ENCODE measurements at regions not wholly inside any gene's neighbourhood (a gene's known extent, or its start where the extent isn't known, plus 50 kb on each side); places are given as distances from the start of the nearest gene placed in this dataset.

DNA sequence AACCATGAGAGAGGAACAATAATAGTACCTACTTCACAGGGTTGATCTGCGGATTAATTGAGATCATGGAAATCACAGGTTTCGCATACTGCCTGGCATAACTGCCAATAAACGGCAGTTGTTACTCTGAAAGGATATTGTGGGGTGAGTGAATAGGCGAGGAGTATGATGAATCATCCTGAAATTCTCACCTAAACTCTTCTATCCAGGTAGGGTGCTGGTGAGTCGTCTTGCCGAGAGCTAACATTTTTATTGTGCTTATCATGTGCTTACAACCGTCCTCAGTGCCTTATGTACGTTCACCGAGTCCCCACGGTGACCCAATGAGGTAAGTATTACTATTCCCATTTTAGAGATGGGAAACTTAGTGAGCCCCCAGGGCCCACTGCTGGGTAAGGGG is 52.4 kb upstream of the SRGAP3 start:
- TF ChIP-seq, protein P1, sequence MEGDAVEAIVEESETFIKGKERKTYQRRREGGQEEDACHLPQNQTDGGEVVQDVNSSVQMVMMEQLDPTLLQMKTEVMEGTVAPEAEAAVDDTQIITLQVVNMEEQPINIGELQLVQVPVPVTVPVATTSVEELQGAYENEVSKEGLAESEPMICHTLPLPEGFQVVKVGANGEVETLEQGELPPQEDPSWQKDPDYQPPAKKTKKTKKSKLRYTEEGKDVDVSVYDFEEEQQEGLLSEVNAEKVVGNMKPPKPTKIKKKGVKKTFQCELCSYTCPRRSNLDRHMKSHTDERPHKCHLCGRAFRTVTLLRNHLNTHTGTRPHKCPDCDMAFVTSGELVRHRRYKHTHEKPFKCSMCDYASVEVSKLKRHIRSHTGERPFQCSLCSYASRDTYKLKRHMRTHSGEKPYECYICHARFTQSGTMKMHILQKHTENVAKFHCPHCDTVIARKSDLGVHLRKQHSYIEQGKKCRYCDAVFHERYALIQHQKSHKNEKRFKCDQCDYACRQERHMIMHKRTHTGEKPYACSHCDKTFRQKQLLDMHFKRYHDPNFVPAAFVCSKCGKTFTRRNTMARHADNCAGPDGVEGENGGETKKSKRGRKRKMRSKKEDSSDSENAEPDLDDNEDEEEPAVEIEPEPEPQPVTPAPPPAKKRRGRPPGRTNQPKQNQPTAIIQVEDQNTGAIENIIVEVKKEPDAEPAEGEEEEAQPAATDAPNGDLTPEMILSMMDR (IDR thresholded peaks at IDR 0.05; ENCODE audit: poor library complexity, severe bottlenecking) = no peak
- no peak for TF ChIP-seq POLR2AphosphoS5 (IDR thresholded peaks at IDR 0.05)

Data from neural cell (in vitro differentiated cells).